Globus pallidus (tissue), 1 donor: ENCODE measurements at regions not wholly inside any gene's neighbourhood (a gene's known extent, or its start where the extent isn't known, plus 50 kb on each side); places are given as distances from the start of the nearest gene placed in this dataset.

ENCODE experiments used
- DNase-seq: peaks from one replicate; pipeline ENCODE4 v3.0.0-alpha.2; 2015; ENCODE audit warnings: low spot score

DNA sequence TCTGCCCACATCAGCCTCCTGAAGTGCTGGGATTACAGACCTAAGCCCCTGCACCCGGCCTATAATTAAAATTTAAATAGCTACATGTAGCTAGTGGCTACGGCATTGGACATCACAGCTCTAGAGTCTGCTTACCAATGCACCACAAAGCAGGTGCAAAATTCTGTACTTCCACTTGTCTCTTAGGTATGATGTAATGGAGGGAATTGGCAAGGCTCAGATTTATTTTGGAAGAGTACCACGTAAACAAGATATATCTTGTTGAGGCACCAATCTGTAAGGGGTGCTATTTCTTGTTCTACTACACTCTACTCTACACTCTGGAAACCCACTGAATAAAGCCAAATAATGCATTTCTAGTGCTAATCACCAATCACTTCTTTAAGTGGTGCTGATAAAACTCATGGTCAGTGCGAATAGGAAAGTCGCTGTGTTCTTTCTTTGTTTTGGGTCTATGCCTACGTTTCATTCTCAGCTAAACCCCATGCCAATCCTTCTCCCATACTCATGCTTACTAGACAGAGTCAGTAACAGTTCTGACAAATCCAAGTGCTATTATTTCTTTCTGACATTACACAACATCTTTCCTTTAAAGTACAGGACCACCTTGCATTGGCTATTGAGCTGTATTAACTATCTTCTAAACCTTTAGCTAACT, 92.3 kb downstream of the GC start:
- DNase-seq: no peak

DNA sequence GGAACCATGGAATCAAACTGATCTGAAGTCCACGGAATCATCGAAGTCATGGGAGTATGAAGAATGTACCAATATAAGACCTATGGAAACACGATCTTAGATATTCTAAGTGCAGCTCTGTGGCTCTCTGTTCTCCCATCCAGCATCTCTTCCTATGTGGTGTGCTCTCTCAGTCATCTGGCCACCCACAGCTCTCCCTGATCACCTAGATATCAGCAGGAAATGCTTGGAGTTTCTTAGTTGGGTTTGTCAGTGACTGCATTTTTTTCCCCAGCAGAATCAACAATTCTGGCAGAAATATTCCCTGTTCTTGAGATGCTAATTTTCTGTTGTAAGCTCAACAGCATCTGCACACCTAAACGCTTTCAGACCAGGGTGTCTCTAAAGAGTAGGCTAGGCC, 94.1 kb downstream of the GC start:
- no peak for DNase-seq

DNA sequence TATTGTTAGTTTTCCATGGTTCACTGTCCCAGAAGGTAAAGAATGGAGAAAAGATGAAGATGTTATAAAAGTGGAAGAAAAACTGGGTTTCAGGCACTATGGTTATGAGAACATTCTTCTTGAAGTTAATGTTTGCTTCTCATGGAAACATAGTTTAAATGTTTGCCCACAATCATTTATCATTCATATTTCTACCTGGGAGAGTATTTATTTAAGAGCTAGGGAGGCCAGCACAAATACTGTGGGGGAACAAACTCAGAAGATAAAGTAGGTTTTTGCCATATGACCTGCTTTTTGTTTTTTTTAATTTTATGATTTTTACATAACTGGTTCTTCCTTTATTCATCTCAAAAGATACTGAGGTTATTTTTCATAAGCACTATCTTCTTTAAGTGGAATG, 96.8 kb downstream of the GC start:
- no peak for DNase-seq

DNA sequence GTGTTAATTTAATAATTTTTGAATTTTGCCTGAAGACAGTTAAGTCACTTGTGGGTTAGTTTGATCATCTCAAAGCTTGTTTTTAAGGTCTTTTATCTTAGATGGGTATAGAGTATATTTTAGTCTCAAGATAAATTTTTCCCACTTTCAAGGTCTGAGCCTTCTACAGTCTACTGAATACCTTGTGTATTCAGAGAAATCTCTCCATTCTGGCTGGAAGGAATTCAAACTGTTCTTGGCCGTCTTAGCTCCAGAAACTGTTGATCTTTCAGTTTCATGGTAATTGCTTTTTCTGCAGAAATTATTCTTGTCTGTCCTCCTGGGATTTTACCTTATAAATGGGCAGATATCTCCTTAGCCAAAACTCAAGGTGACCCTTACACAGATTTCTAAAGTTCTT, 97.9 kb downstream of the GC start:
- no peak for DNase-seq

DNA sequence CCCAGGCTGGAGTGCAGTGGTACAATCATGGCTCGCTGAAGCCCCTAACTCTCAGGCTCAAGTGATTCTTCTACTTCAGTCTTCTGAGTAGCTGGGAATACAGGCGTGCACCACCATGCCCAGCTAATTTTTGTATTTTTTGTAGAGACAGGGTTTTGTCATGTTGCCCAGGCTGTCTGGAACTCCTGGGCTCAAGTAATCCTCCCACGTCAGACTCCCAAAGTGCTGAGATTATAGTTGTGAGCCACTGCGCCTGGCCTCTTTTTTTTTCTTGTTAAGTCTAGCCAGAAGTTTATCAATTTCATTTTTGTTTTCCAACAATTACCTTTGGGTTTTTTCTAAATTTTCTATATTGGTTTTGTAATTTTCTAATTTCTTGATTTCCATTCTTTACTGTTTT, 100.6 kb downstream of the GC start:
- DNase-seq: no peak

DNA sequence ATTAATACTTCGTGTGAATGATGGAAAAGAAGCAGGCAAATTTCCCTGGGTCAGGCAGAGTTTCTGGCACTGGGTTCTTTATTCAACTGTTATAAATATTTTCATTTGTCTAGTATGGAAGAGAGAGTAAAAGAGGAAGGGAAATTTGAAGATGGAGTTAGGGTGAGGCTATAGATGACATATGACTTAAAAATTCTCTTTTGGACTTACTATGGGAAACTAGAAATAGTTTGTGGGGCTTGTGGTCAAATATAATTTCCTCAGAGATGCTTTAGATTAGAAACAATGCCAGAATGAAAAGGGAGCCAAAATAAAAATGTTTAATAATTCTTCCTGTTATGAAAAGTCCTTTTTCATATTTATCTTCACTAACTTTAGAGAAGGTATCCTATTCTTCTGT, 103.2 kb downstream of the GC start:
- no peak for DNase-seq

DNA sequence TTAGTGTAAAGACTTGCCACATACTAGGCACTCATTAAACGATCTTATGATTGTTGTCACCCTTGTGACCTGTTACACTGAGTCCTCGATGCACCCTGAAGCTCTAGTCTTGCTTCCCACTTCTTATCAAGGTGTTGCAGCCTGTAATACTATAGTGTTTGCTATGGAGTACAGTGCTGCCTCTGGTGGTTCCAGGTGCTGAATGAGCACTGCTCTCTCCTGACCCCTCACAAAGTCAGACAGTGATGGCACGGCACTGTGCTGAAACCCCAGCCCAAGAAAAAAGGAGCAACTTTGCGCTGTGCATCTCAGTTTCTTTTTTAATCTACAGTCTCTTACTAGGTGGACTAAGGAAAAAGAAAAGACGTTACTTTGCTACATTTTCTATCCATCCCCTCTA, 106.3 kb downstream of the GC start:
- DNase-seq: no peak

DNA sequence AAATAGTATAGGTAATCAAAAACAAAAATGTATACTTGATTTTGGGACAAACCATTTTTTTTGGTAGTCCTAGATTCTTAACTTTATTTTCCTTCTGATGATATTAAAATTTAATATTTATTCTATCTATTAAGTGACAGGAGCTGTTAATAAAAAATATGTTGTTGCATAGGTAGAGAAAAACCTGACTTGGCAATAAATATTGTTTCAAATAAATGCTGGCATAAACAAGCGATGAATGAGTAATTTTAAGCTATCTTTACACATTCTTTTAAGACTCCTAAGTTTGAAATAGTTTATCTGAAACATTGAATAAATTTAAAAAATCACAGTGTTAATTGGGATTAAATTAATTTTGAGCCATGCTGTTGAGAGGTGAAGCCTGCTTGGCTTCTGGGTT, 114.6 kb downstream of the GC start:
- DNase-seq: no peak

DNA sequence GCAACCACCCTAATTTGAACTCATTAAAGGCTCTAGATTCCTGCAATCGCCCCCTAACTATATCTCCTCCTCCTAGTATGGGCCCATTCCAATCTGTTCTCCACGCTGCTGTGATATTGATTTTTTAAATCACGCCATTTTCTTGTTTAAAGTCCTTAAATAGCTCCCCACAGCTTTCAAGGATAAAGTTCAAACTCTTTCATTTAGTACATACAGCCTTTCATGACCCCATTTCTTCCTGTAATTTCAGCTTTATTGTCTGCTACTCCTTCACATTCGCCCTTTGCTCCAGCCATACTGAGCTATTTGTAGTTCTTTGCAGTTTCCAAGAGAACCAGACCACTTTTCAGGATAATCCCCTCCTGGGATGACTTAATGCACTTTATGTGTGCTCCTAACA, 118.5 kb downstream of the GC start:
- DNase-seq: no peak

DNA sequence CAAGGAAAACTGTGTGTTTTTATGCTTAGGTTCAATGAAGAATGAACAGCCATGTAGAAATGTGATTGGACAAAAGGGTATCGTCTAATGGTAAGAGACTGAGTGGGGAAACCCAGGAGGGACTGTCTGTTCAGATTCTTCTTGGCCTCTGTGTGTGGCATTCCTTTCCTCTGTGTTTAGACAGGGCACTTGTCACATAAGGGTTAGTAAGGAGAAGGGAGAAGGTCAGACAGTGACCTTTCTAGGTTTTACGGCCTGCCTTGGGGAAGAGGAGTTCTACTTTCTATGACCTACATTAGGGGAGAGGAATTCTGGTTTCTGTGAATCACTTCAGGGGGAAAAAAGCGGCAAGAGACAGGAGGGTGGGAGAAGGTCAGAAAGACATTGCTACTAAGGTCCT, 119.5 kb downstream of the GC start:
- no peak for DNase-seq

DNA sequence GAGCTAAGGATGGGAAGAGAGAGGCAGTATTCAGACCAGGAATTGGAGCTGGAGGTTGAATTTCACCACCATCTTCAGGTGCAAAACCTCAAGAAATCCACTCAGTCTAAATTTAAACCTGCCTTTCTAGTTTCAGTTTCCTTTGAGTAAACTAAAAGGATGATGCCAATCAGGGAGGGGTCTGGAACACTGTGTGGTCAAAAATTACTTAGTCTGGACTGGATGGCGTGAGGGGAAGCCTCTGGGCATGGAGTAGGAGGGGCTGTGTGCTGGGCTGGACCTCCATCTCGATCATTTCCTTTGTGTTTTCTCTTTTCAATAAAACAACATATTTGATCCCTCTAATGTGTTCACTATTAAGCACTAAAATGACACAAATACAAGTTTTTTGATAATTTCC, 120.1 kb downstream of the GC start:
- DNase-seq: no peak

DNA sequence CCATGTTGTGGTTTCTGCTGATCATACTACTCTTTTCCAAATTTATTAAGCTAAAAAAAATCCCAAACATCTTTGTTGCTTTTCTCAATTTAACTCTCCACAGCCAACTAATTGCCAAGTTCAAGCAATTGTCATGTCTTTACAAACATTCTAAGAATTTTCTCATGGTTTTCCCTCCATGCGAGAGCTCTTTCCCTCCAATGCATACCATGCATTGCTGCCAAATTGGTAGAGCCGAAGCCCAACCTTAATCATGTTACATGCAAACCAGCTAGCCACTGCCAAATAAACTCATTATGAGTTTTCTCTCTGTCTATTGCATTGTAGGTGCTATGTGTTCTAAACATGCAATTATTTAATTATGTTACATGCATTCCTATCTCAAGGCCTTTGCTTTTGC, 123.9 kb downstream of the GC start:
- no peak for DNase-seq

DNA sequence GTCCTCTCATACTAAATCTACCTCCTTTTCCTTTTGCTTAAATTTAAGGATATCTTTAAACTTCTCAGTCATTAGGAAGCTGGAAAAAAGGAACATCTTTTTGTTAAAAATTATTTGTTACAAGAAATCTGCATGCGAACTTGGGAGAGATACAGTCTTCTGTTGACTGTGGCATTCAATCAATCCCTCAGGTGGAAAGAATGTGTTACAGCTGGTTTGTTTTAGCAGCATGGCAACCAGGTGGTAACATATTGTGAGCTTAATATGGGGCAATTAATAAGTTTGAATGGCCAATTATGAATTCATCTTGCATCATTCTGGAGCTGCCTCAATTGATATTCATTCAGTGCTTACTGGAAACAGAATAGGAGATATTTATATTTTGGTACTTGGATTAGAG, 135.0 kb downstream of the GC start:
- no peak for DNase-seq

DNA sequence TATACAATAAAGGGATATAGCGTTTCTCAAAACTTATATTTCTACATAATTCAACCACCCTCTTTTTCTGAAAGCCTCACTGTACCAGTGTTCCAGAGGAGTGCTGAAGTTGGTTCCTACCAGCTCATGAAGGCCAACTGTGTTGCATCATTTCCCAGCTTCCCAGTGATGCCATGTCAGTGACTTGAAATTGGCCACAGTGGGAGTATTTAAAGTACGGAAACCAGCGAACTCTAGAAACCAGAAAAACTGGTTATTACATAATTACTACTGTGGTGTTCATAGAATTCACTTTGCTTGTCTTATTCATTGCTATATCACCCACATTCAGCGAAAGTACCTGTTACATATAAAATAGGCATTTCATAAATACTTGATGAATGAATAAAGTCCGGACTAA, 135.4 kb downstream of the GC start:
- DNase-seq: no peak

DNA sequence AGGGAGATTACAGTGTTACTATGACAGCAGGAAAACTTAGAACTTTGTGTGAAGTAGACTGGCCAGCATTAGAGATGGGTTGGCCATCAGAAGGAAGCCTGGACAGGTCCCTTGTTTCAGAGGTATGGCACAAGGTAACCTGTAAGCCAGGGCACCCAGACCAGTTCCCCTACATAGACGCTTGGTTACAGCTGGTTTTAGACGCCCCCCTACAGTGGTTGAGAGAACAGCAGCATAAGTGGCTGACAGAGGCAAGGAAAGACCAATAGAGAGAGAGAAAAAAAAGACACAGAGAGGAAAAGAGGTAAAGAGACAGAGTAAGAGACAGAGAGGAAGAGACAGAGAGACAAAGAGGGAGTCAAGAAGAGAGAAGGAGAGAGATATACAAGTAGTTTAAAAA, 144.5 kb downstream of the GC start:
- no peak for DNase-seq

DNA sequence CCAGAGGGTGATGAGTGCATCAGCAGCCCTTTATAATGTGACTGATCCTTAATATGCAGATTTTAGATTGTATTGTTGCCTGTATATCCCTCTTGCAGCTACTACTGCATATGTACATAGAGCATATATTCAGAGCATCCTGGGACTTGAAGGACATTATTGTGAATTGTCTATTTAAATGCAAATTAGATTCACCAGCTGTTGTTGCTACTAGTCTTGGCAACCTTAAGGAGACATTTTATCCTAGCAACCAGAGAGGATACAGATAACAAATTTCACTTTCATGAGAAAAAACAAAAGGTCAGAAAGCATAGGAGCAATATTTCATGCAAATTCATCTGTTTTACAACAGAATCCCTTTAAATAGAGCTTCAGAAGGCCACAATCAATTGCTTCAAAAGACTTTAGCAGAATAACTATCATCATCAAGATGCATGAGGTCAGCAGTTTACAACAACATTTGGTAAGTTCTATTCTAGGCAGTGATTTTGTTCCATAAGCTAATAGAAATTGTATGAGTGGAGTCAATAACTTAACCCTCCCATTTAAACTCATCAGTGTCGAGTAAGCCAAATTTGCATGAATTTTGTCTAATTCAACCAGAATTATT, 148.6 kb downstream of the GC start:
- DNase-seq: peak; percentile 23

DNA sequence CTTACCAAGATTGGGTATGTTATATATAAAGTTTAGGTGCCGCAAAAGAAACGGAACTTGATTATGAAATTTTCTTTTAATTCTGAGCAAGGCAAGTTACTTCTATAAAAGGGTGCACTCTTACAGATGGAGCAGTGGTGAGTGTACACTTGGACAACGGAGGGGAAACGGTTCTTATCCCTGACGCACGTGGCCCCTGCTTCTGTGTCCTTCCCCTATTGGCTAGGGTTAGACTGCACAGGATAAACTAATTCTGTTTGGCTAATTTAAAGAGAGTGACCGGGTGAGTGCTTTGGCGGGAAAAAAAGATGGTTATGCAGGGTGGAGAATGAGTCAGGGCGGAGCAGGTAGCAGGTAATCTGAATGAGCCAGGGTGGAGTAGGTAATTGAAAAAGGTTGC, 149.5 kb downstream of the GC start:
- no peak for DNase-seq

DNA sequence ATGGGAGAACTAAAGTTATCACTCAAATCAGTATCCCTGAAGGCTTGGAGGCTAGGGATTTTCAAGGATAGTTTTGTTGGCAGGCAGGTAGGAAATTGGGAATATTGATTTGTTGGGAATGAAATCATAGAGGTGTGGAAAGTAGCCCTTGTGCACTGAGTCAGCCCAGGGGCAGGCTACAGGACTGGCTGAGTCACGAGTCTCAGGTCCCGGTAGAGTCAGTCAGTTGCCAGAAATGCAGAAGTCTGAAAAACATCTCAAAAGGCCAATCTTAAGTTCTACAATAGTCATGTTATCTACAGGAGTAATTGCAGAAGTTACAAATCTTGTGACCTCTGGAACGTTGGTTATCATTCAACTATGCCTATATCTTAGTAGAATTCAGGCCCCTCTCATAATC, 153.1 kb downstream of the GC start:
- no peak for DNase-seq

DNA sequence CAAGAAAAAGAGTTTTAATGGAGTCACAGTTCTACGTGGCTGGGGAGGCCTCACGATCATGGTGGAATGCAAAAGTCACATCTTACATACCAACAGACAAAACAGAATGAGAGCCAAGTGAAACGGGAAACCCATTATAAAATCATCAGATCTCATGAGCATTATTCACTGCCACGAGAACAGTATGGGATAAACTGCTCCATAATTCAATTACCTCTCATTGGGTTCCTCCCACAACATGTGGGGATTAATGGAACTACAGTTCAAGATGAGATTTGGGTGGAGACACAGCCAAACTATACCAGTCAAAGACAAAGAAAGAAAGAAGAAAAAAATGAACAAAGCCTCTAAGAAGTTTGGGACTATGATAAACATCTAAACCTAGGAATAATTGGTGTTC, 158.9 kb downstream of the GC start:
- no peak for DNase-seq
